Tibial artery (tissue), 4 donors: ENCODE measurements at regions not wholly inside any gene's neighbourhood (a gene's known extent, or its start where the extent isn't known, plus 50 kb on each side); places are given as distances from the start of the nearest gene placed in this dataset.

Experiments used
- DNase-seq, 2 donors: peaks; one replicate each; pipeline ENCODE4 v3.0.0-alpha.2; 2019
- H3K27ac ChIP-seq, 2 donors: fragments of 200-600 bp; sonication (generic) in 1 of 2; 1 replicate in 1 of 2; 2 replicates in 1 of 2; pipeline ENCODE4 v1.5.1; 2018 to 2019; ENCODE audit warnings: mild to moderate bottlenecking in 1 of 2
- H3K27me3 ChIP-seq, 2 donors: fragments of 200-600 bp; sonication (generic) in 1 of 2; one replicate each; pipeline versions ENCODE4 v1.5.1 to v1.6.0; 2016 to 2019
- H3K36me3 ChIP-seq, 3 donors: fragments of 200-600 bp; sonication (generic) in 2 of 3; one replicate each; pipeline ENCODE4 v1.5.1; 2016 to 2019; ENCODE audit warnings: mild to moderate bottlenecking in 2 of 3
- H3K4me1 ChIP-seq, 4 donors: fragments of 200-600 bp; sonication (generic) in 2 of 4; 1 replicate in 3 of 4; 2 replicates in 1 of 4; pipeline ENCODE4 v1.5.1; 2016 to 2019
- H3K4me3 ChIP-seq, 2 donors: fragments of 200-600 bp; sonication (generic) in 1 of 2; 1 replicate in 1 of 2; 2 replicates in 1 of 2; pipeline ENCODE4 v1.5.1; 2018 to 2019; ENCODE audit warnings: mild to moderate bottlenecking in 2 of 2
- H3K9me3 ChIP-seq, 3 donors: fragments of 200-600 bp; sonication (generic) in 1 of 3; one replicate each; pipeline ENCODE4 v1.5.1; 2016 to 2019
- CTCF ChIP-seq, 2 experiments: fragments of 200-600 bp in 1 of 2; fragments of 450-650 bp in 1 of 2; IDR thresholded peaks; one replicate each; pipeline ENCODE4 v1.5.1; 2017 to 2019; ENCODE audit warnings: antibody characterized with exemption in 2 of 2, mild to moderate bottlenecking in 1 of 2, moderate library complexity in 1 of 2
- intact Hi-C: fragments of 100-400 bp; cut with DNase I; formaldehyde crosslinking; loops from one replicate; pipeline ENCODE4 v1.15.0; 2023; ENCODE audit warnings: low total_unique reads

- Histone ChIP-seq H3K4me3 (no peak overlapping the region), H3K27ac (no peak overlapping the region), H3K9me3 (no peaks in the 10 kb centered on the region), H3K36me3 (no peaks in the 10 kb centered on the region), H3K27me3 (no peaks in the 10 kb centered on the region), H3K4me1 (no peaks in the 10 kb centered on the region)
- intact Hi-C loops, result no loop called here
- no peak for TF ChIP-seq CTCF (IDR thresholded peaks at IDR 0.05)
- DNase-seq, result no peak
Observed at GRCh38 chr18:10317864-10318690, 136.4 kb upstream of the APCDD1 start.

- Histone ChIP-seq H3K4me3 (no peak overlapping the region), H3K27me3 (no peaks in the 10 kb centered on the region), H3K4me1 (no peaks in the 10 kb centered on the region), H3K27ac (no peak overlapping the region), H3K36me3 (no peaks in the 10 kb centered on the region), H3K9me3 (no peaks in the 10 kb centered on the region)
- no peak for DNase-seq
- TF ChIP-seq CTCF (IDR thresholded peaks at IDR 0.05), result no peak
- intact Hi-C loops, result no loop called here
Observed at GRCh38 chr18:10318691-10318970, 135.8 kb upstream of the APCDD1 start.

GRCh38 chr18:10319026-10319425 is 135.4 kb upstream of the APCDD1 start:
- no peak overlapping the region for H3K27ac ChIP-seq
- intact Hi-C loops, result no loop called here

GRCh38 chr18:10319914-10320600 is 134.4 kb upstream of the APCDD1 start:
- H3K27me3 ChIP-seq, result no peaks in the 10 kb centered on the region
- H3K27ac ChIP-seq, result no peak overlapping the region
- intact Hi-C loops, result no loop called here
- H3K4me3 ChIP-seq, result no peak overlapping the region
- TF ChIP-seq CTCF (IDR thresholded peaks at IDR 0.05), result no peak
- no peaks in the 10 kb centered on the region for H3K4me1 ChIP-seq
- H3K9me3 ChIP-seq, result no peaks in the 10 kb centered on the region
- no peak for DNase-seq
- no peaks in the 10 kb centered on the region for H3K36me3 ChIP-seq

More at GRCh38 chr18:10319026-10319425, 135.4 kb upstream of the APCDD1 start:
- no peak overlapping the region for H3K4me3 ChIP-seq
- no peak for DNase-seq
- H3K36me3 ChIP-seq, result no peaks in the 10 kb centered on the region
- H3K27me3 ChIP-seq, result no peaks in the 10 kb centered on the region
- no peak for TF ChIP-seq CTCF (IDR thresholded peaks at IDR 0.05)
- no peaks in the 10 kb centered on the region for H3K4me1 ChIP-seq
- no peaks in the 10 kb centered on the region for H3K9me3 ChIP-seq

- no peaks in the 10 kb centered on the region for H3K4me1 ChIP-seq
- no peaks in the 10 kb centered on the region for H3K36me3 ChIP-seq
- TF ChIP-seq CTCF (IDR thresholded peaks at IDR 0.05), result no peak
- no peak overlapping the region for H3K4me3 ChIP-seq
- no peaks in the 10 kb centered on the region for H3K9me3 ChIP-seq
- H3K27me3 ChIP-seq, result no peaks in the 10 kb centered on the region
- no peak overlapping the region for H3K27ac ChIP-seq
- DNase-seq, result no peak
- intact Hi-C loops, result no loop called here
Observed at GRCh38 chr18:10320791-10321190, 133.6 kb upstream of the APCDD1 start.
